Smooth muscle cell (in vitro differentiated cells): ENCODE measurements at regions not wholly inside any gene's neighbourhood (a gene's known extent, or its start where the extent isn't known, plus 50 kb on each side); places are given as distances from the start of the nearest gene placed in this dataset.

Source experiments
- DNase-seq: peaks from one replicate; lab custom pipeline; 2025; ENCODE audit not compliant: unreplicated experiment; lab: John Stamatoyannopoulos, UW
- H2AFZ ChIP-seq: fragments of 200-600 bp; sonication (generic); 2 replicates; pipeline ENCODE4 v1.6.0; 2016; ENCODE audit warnings: antibody characterized with exemption, low read depth, mild to moderate bottlenecking
- H3F3A ChIP-seq: fragments of 200-600 bp; sonication (generic); 2 replicates; pipeline ENCODE4 v1.6.0; 2017; ENCODE audit warnings: antibody characterized with exemption, low read depth
- H3K27ac ChIP-seq: fragments of 200-600 bp; sonication (generic); 2 replicates; pipeline ENCODE4 v1.5.1; 2016; ENCODE audit warnings: low read depth, mild to moderate bottlenecking
- H3K27me3 ChIP-seq: fragments of 200-600 bp; sonication (generic); 2 replicates; pipeline ENCODE4 v1.6.1; 2016; ENCODE audit warnings: low read depth, mild to moderate bottlenecking
- H3K36me3 ChIP-seq: fragments of 200-600 bp; sonication (generic); 2 replicates; pipeline ENCODE4 v1.5.1; 2016; ENCODE audit warnings: low read depth
- H3K4me1 ChIP-seq: fragments of 200-600 bp; sonication (generic); 2 replicates; pipeline ENCODE4 v1.5.1; 2016; ENCODE audit warnings: low read depth
- H3K4me2 ChIP-seq: fragments of 200-600 bp; sonication (generic); 2 replicates; pipeline ENCODE4 v1.6.0; 2016; ENCODE audit warnings: mild to moderate bottlenecking
- H3K4me3 ChIP-seq: fragments of 200-600 bp; sonication (generic); 2 replicates; pipeline ENCODE4 v1.5.1; 2016; ENCODE audit warnings: mild to moderate bottlenecking
- H3K79me2 ChIP-seq: fragments of 200-600 bp; sonication (generic); 2 replicates; pipeline ENCODE4 v1.6.0; 2016; ENCODE audit warnings: low read depth, mild to moderate bottlenecking
- H3K9ac ChIP-seq: fragments of 200-600 bp; sonication (generic); 2 replicates; pipeline ENCODE4 v1.6.0; 2016; ENCODE audit warnings: low read depth
- H3K9me3 ChIP-seq: fragments of 200-600 bp; sonication (generic); replicated peaks from 2 replicates; pipeline ENCODE4 v1.5.1; 2016; ENCODE audit warnings: low read depth
- H4K20me1 ChIP-seq: fragments of 200-600 bp; sonication (generic); 2 replicates; pipeline ENCODE4 v1.6.0; 2016; ENCODE audit warnings: low read depth
- CTCF ChIP-seq: fragments of 200-600 bp; sonication (generic); IDR thresholded peaks from 2 replicates; pipeline ENCODE4 v1.5.1; 2017; ENCODE audit warnings: borderline replicate concordance, mild to moderate bottlenecking, antibody characterized with exemption; ENCODE audit not compliant: insufficient read depth, poor library complexity, severe bottlenecking
- WGBS: methylation state at CpG from one replicate; pipeline ENCODE4 v1.1.7; 2016; ENCODE audit warnings: low lambda C conversion rate; 5-methylcytosine and 5-hydroxymethylcytosine counted together

- H3K9me3 ChIP-seq, result no peaks in the 10 kb centered on the region
- H3K27ac ChIP-seq, result no peak overlapping the region
- H3K27me3 ChIP-seq, result no peaks in the 10 kb centered on the region
- no peaks in the 10 kb centered on the region for H3K4me1 ChIP-seq
- no peak for DNase-seq
- 90% methylated on average over 4 of the region's 4 CpGs for WGBS
- no peak for TF ChIP-seq CTCF
- H3K79me2 ChIP-seq, result no peaks in the 10 kb centered on the region
- no peak overlapping the region for H3K4me3 ChIP-seq
- no peaks in the 10 kb centered on the region for H3K36me3 ChIP-seq
- no peak overlapping the region for H3K9ac ChIP-seq
- H2AFZ ChIP-seq, result no peak overlapping the region
- H3K4me2 ChIP-seq, result no peak overlapping the region
- H3F3A ChIP-seq, result no peaks in the 10 kb centered on the region
- H4K20me1 ChIP-seq, result no peaks in the 10 kb centered on the region
These were observed 1010.8 kb upstream of the EYS start for GRCh38 chr6:66717801-66718200.

- Histone ChIP-seq H3K9me3 (no peaks in the 10 kb centered on the region), H3K4me1 (no peaks in the 10 kb centered on the region), H3K4me2 (no peak overlapping the region), H4K20me1 (no peaks in the 10 kb centered on the region), H3K9ac (no peak overlapping the region), H2AFZ (no peak overlapping the region), H3K4me3 (no peak overlapping the region), H3K36me3 (no peaks in the 10 kb centered on the region), H3K27me3 (peaks cover 6% of the 10 kb centered on the region), H3F3A (no peaks in the 10 kb centered on the region), H3K27ac (no peak overlapping the region), H3K79me2 (no peaks in the 10 kb centered on the region)
- DNase-seq, result no peak
- no peak for TF ChIP-seq CTCF
- WGBS, result 71% methylated on average over 1 of the region's 1 CpG
These were observed 992.4 kb upstream of the EYS start for GRCh38 chr6:66699385-66699784.

- H3K4me2 ChIP-seq, result no peak overlapping the region
- no peaks in the 10 kb centered on the region for H3K4me1 ChIP-seq
- no peak overlapping the region for H3K9ac ChIP-seq
- no peak for DNase-seq
- H4K20me1 ChIP-seq, result no peaks in the 10 kb centered on the region
- H3K27me3 ChIP-seq, result no peaks in the 10 kb centered on the region
- no peaks in the 10 kb centered on the region for H3K36me3 ChIP-seq
- H2AFZ ChIP-seq, result no peak overlapping the region
- no peaks in the 10 kb centered on the region for H3K9me3 ChIP-seq
- TF ChIP-seq CTCF, result no peak
- H3F3A ChIP-seq, result no peaks in the 10 kb centered on the region
- WGBS, result 88% methylated on average over 4 of the region's 4 CpGs
- no peaks in the 10 kb centered on the region for H3K79me2 ChIP-seq
- no peak overlapping the region for H3K4me3 ChIP-seq
- H3K27ac ChIP-seq, result no peak overlapping the region
These were observed 982.6 kb upstream of the EYS start for GRCh38 chr6:66689608-66690007.

GRCh38 chr6:66687611-66688140 is 980.6 kb upstream of the EYS start:
- Histone ChIP-seq H3K27ac (no peak overlapping the region), H3K36me3 (no peaks in the 10 kb centered on the region), H3K4me3 (no peak overlapping the region), H3F3A (no peaks in the 10 kb centered on the region), H3K4me1 (no peaks in the 10 kb centered on the region), H3K9me3 (no peaks in the 10 kb centered on the region), H3K4me2 (no peak overlapping the region), H2AFZ (no peak overlapping the region), H4K20me1 (no peaks in the 10 kb centered on the region), H3K9ac (no peak overlapping the region), H3K79me2 (no peaks in the 10 kb centered on the region), H3K27me3 (no peaks in the 10 kb centered on the region)
- DNase-seq, result no peak
- 43% methylated on average over 3 of the region's 3 CpGs for WGBS
- no peak for TF ChIP-seq CTCF
